ENCODE measurements at regions not wholly inside any gene's neighbourhood (a gene's known extent, or its start where the extent isn't known, plus 50 kb on each side); places are given as distances from the start of the nearest gene placed in this dataset.

DNA sequence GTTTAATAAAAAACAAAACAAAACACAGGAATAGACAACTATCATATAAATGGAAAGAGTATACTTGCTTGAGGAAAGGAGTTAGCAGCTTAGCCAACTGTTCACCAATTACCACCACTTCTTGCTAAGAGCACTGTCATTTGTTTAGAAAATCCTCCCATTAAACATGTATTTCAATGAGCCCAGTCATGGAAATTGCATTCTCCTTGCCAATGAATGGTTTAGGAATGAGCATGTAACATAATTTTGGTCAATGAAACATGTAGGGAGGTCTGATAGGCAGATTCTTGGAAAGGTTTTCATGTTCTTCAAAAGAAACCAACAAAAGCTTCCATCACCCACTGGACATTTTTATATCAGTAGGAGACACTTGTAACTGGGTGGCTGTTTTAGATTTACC lies 502.8 kb upstream of the PAPPA start:
- TF ChIP-seq, protein P1, sequence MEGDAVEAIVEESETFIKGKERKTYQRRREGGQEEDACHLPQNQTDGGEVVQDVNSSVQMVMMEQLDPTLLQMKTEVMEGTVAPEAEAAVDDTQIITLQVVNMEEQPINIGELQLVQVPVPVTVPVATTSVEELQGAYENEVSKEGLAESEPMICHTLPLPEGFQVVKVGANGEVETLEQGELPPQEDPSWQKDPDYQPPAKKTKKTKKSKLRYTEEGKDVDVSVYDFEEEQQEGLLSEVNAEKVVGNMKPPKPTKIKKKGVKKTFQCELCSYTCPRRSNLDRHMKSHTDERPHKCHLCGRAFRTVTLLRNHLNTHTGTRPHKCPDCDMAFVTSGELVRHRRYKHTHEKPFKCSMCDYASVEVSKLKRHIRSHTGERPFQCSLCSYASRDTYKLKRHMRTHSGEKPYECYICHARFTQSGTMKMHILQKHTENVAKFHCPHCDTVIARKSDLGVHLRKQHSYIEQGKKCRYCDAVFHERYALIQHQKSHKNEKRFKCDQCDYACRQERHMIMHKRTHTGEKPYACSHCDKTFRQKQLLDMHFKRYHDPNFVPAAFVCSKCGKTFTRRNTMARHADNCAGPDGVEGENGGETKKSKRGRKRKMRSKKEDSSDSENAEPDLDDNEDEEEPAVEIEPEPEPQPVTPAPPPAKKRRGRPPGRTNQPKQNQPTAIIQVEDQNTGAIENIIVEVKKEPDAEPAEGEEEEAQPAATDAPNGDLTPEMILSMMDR (IDR thresholded peaks at IDR 0.05; ENCODE audit: low read depth, low read length, missing control alignments), result no peak
- peak; percentile 78 for DNase-seq (ENCODE audit: low read depth)
- in situ Hi-C loops (cut with HindIII; ENCODE audit: low sequenced_read_pairs), result no loop called here
- H3K4me3 ChIP-seq (ENCODE audit: low read depth, low read length), result no peak overlapping the region

GRCh38 chr9:115651461-115651860 lies 502.1 kb upstream of the PAPPA start:
- no peak overlapping the region for H3K4me3 ChIP-seq (ENCODE audit: low read depth, low read length)
- no peak for DNase-seq (ENCODE audit: low read depth)
- in situ Hi-C loops (cut with HindIII; ENCODE audit: low sequenced_read_pairs), result no loop called here
- TF ChIP-seq, protein P1 (IDR thresholded peaks at IDR 0.05; ENCODE audit: low read depth, low read length, missing control alignments), result no peak

GRCh38 chr9:115653171-115653606 lies 500.4 kb upstream of the PAPPA start:
- in situ Hi-C loops (cut with HindIII; ENCODE audit: low sequenced_read_pairs), result no loop called here
- no peak for DNase-seq (ENCODE audit: low read depth)
- TF ChIP-seq, protein P1 (IDR thresholded peaks at IDR 0.05; ENCODE audit: low read depth, low read length, missing control alignments), result no peak
- H3K4me3 ChIP-seq (ENCODE audit: low read depth, low read length), result no peak overlapping the region

- TF ChIP-seq, protein P1 (IDR thresholded peaks at IDR 0.05; ENCODE audit: low read depth, low read length, missing control alignments), result no peak
- in situ Hi-C loops (cut with HindIII; ENCODE audit: low sequenced_read_pairs), result no loop called here
- DNase-seq (ENCODE audit: low read depth), result no peak
- no peak overlapping the region for H3K4me3 ChIP-seq (ENCODE audit: low read depth, low read length)
Observed at GRCh38 chr9:115657695-115658094, 495.9 kb upstream of the PAPPA start.

DNA sequence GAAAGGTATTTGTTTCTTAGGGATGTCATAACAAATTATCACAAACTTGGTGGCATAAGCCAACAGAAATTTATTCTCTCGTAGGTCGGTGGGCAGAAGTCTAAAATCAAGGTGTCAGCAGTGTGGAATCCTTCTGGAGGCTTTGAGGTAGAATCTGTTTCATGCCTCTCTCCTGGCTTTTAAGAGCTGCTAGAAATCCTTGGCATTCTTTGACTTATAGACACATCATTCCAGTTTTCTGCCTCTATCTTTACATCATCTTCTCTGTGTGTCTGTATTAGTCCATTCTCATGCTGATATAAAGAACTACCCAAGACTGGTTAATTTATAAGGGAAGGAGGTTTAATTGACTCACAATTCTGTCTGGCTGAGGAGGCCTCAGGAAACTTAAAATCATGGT lies 488.1 kb upstream of the PAPPA start:
- no peak for DNase-seq (ENCODE audit: low read depth)
- TF ChIP-seq, protein P1 (IDR thresholded peaks at IDR 0.05; ENCODE audit: low read depth, low read length, missing control alignments), result no peak
- H3K4me3 ChIP-seq (ENCODE audit: low read depth, low read length), result no peak overlapping the region
- in situ Hi-C loops (cut with HindIII; ENCODE audit: low sequenced_read_pairs), result no loop called here

GRCh38 chr9:115668521-115668920 lies 485.1 kb upstream of the PAPPA start:
- TF ChIP-seq, protein P1 (IDR thresholded peaks at IDR 0.05; ENCODE audit: low read depth, low read length, missing control alignments), result no peak
- H3K4me3 ChIP-seq (ENCODE audit: low read depth, low read length), result no peak overlapping the region
- in situ Hi-C loops (cut with HindIII; ENCODE audit: low sequenced_read_pairs), result no loop called here
- no peak for DNase-seq (ENCODE audit: low read depth)

Measured in astrocyte of the cerebellum (primary cell).